Omental fat pad (tissue), 3 donors: ENCODE measurements at regions not wholly inside any gene's neighbourhood (a gene's known extent, or its start where the extent isn't known, plus 50 kb on each side); places are given as distances from the start of the nearest gene placed in this dataset.

ENCODE experiments used
- ATAC-seq: fragments of 150-250 bp; one replicate; pipeline ENCODE4 v1.9.1; 2016; ENCODE audit warnings: mild to moderate bottlenecking, moderate library complexity; ENCODE audit not compliant: low FRiP score
- DNase-seq: peaks from one replicate; pipeline ENCODE4 v3.0.0-alpha.2; 2019; ENCODE audit warnings: low spot score
- CTCF ChIP-seq, 3 donors: fragments of 450-650 bp; IDR thresholded peaks; one replicate each; pipeline ENCODE4 v1.5.1; 2016 to 2017; ENCODE audit warnings: antibody characterized with exemption in 3 of 3, mild to moderate bottlenecking in 3 of 3, moderate library complexity in 2 of 3

GRCh38 chr1:198031086-198031485 is 113.9 kb downstream of the LHX9 start:
- DNase-seq = no peak
- no peak for TF ChIP-seq CTCF (IDR thresholded peaks at IDR 0.05)

GRCh38 chr1:198032668-198033067 is 115.5 kb downstream of the LHX9 start:
- ATAC-seq = no peak
- TF ChIP-seq CTCF (IDR thresholded peaks at IDR 0.05) = no peak
- DNase-seq = no peak

More at GRCh38 chr1:198031086-198031485, 113.9 kb downstream of the LHX9 start:
- no peak for ATAC-seq

GRCh38 chr1:198040880-198041279 is 115.9 kb upstream of the NEK7 start:
- DNase-seq (no peak), ATAC-seq (no peak)

GRCh38 chr1:198042168-198042567 is 114.6 kb upstream of the NEK7 start:
- no peak for DNase-seq
- ATAC-seq = no peak

More at GRCh38 chr1:198040880-198041279, 115.9 kb upstream of the NEK7 start:
- TF ChIP-seq CTCF (IDR thresholded peaks at IDR 0.05) = no peak

GRCh38 chr1:198047913-198048312 is 108.9 kb upstream of the NEK7 start:
- no peak for TF ChIP-seq CTCF (IDR thresholded peaks at IDR 0.05)
- ATAC-seq = no peak
- no peak for DNase-seq

More at GRCh38 chr1:198042168-198042567, 114.6 kb upstream of the NEK7 start:
- TF ChIP-seq CTCF (IDR thresholded peaks at IDR 0.05) = no peak

GRCh38 chr1:198054510-198054909 is 102.3 kb upstream of the NEK7 start:
- no peak for TF ChIP-seq CTCF (IDR thresholded peaks at IDR 0.05)
- no peak for ATAC-seq
- DNase-seq = no peak

GRCh38 chr1:198056255-198056654 is 100.5 kb upstream of the NEK7 start:
- DNase-seq (no peak), ATAC-seq (no peak)
- no peak for TF ChIP-seq CTCF (IDR thresholded peaks at IDR 0.05)
